Thoracic aorta (tissue), 2 donors: ENCODE measurements at regions not wholly inside any gene's neighbourhood (a gene's known extent, or its start where the extent isn't known, plus 50 kb on each side); places are given as distances from the start of the nearest gene placed in this dataset.

Experiments used
- ATAC-seq: fragments of 150-250 bp; one replicate; pipeline ENCODE4 v1.8.0; 2017; ENCODE audit warnings: low read depth; ENCODE audit not compliant: insufficient number of reproducible peaks, low FRiP score
- DNase-seq: peaks from one replicate; pipeline ENCODE4 v3.0.0-alpha.2; 2020; ENCODE audit warnings: low spot score
- H3K27ac ChIP-seq, 2 donors: fragments of 200-600 bp; sonication (generic); 1 replicate in 1 of 2; 2 replicates in 1 of 2; pipeline ENCODE4 v1.5.1; 2016; ENCODE audit warnings: mild to moderate bottlenecking in 2 of 2, moderate library complexity in 2 of 2
- H3K27me3 ChIP-seq: fragments of 200-600 bp; sonication (generic); replicated peaks from 2 replicates; pipeline ENCODE4 v1.6.0; 2016; ENCODE audit warnings: mild to moderate bottlenecking; ENCODE audit not compliant: insufficient read depth
- H3K36me3 ChIP-seq: fragments of 200-600 bp; sonication (generic); one replicate; pipeline ENCODE4 v1.5.1; 2016
- H3K4me1 ChIP-seq, 2 donors: fragments of 200-600 bp; sonication (generic); 1 replicate in 1 of 2; 2 replicates in 1 of 2; pipeline versions ENCODE4 v1.5.1 to v1.6.0; 2016; ENCODE audit warnings: low read depth in 2 of 2, mild to moderate bottlenecking in 1 of 2; ENCODE audit not compliant: control insufficient read depth in 1 of 2
- H3K4me3 ChIP-seq: fragments of 200-600 bp; sonication (generic); 2 replicates; pipeline ENCODE4 v1.5.1; 2016; ENCODE audit warnings: mild to moderate bottlenecking
- H3K9me3 ChIP-seq: fragments of 200-600 bp; sonication (generic); 2 replicates; pipeline ENCODE4 v1.5.1; 2016
- TF ChIP-seq, protein P1 (sequence below): fragments of 200-600 bp; sonication (generic); IDR thresholded peaks from one replicate; pipeline ENCODE4 v1.5.1; 2019; ENCODE audit warnings: antibody characterized with exemption

DNA sequence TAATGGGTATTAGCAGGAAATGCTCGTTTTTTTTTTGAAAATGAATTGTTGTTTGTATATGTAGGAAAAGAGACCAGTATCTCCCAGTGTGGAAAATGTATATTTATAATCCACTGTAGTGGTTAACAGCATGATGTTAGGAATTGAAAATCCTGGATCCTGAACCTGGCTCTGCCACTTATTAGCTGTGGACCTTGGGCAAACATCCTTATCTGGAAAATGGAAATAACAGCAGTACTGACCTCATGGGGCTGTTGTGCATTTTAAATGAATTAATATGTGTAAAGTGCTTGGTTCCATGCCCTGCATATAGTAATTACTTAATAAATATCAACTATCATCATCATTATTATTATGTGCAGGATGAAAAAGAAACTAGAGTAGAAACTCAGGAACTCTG, 251.3 kb downstream of the CDCA7 start:
- Histone ChIP-seq H3K27me3 (no peaks in the 10 kb centered on the region), H3K27ac (no peak overlapping the region), H3K4me3 (no peak overlapping the region), H3K36me3 (no peaks in the 10 kb centered on the region), H3K4me1 (no peaks in the 10 kb centered on the region), H3K9me3 (no peaks in the 10 kb centered on the region)
- ATAC-seq (no peak), DNase-seq (no peak)
- TF ChIP-seq, protein P1, sequence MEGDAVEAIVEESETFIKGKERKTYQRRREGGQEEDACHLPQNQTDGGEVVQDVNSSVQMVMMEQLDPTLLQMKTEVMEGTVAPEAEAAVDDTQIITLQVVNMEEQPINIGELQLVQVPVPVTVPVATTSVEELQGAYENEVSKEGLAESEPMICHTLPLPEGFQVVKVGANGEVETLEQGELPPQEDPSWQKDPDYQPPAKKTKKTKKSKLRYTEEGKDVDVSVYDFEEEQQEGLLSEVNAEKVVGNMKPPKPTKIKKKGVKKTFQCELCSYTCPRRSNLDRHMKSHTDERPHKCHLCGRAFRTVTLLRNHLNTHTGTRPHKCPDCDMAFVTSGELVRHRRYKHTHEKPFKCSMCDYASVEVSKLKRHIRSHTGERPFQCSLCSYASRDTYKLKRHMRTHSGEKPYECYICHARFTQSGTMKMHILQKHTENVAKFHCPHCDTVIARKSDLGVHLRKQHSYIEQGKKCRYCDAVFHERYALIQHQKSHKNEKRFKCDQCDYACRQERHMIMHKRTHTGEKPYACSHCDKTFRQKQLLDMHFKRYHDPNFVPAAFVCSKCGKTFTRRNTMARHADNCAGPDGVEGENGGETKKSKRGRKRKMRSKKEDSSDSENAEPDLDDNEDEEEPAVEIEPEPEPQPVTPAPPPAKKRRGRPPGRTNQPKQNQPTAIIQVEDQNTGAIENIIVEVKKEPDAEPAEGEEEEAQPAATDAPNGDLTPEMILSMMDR: no peak

- no peaks in the 10 kb centered on the region for H3K9me3 ChIP-seq
- H3K27ac ChIP-seq: no peak overlapping the region
- H3K36me3 ChIP-seq: no peaks in the 10 kb centered on the region
- TF ChIP-seq, protein P1: no peak
- no peaks in the 10 kb centered on the region for H3K27me3 ChIP-seq
- H3K4me1 ChIP-seq: no peaks in the 10 kb centered on the region
- DNase-seq (no peak), ATAC-seq (no peak)
- no peak overlapping the region for H3K4me3 ChIP-seq
Observed at GRCh38 chr2:173606619-173607248, 252.1 kb downstream of the CDCA7 start.

DNA sequence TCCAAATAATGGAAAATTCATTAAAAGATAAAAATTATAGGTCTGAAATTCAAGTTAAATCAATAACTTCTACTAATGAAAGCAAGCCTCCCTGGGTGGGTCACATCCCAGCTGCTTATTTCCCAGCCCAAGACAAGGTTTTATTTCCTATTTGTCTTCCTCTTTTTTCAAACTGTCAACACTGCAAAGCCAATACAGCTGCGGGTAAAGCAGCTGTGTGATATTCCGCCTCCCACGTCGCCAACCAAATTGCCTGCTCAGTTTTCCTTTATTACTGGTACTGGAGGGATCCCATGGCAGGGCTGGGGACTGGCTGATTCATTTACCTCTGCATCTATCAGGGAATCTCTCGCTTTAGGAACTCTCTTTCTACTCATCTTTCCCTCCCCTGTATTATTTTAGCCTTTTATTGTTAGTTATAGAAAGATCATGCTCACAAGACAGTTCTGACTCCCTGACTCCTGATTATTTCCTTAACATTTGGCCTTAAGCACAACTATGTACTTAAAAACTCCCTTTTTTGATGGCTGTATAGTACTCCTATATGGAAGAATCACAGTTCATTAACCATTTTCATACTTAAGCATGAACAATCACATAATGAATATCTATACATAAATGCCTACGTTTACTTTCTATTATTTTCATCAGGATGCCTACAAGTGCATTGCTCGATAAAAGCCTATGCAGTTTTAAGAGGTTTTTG, 253.1 kb downstream of the CDCA7 start:
- no peak overlapping the region for H3K4me3 ChIP-seq
- no peaks in the 10 kb centered on the region for H3K27me3 ChIP-seq
- H3K36me3 ChIP-seq: no peaks in the 10 kb centered on the region
- H3K4me1 ChIP-seq: no peaks in the 10 kb centered on the region
- H3K27ac ChIP-seq: no peak overlapping the region
- ATAC-seq (no peak), DNase-seq (no peak)
- TF ChIP-seq, protein P1: no peak
- no peaks in the 10 kb centered on the region for H3K9me3 ChIP-seq

GRCh38 chr2:173611121-173611520, 256.4 kb downstream of the CDCA7 start:
- Histone ChIP-seq H3K27ac (no peak overlapping the region), H3K9me3 (no peaks in the 10 kb centered on the region), H3K36me3 (no peaks in the 10 kb centered on the region), H3K4me3 (no peak overlapping the region), H3K4me1 (no peaks in the 10 kb centered on the region), H3K27me3 (no peaks in the 10 kb centered on the region)
- TF ChIP-seq, protein P1: no peak
- ATAC-seq (no peak), DNase-seq (no peak)

DNA sequence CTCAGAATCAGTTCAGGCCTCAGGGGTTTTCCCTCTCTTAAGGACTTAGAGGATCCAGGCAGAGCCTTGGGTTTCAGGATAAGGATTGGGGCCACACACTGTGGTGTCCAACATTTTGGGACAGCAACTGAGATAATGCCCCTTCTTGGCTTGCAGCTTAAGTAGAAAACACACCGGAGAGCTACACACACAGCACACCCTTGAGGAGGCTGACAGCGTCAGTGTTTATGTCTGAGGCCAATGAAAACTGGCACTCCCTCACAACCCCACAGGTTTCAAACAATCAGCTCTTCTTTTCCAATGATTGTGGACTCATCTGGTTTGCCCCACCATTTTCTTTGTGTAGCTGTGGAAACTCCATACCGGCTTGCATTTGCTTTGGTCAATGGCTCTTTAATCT, 257.7 kb downstream of the CDCA7 start:
- Histone ChIP-seq H3K36me3 (no peaks in the 10 kb centered on the region), H3K27ac (no peak overlapping the region), H3K4me3 (no peak overlapping the region), H3K4me1 (no peaks in the 10 kb centered on the region), H3K9me3 (no peaks in the 10 kb centered on the region), H3K27me3 (no peaks in the 10 kb centered on the region)
- DNase-seq (no peak), ATAC-seq (no peak)
- TF ChIP-seq, protein P1: no peak
